CD4-positive, CD25-positive, alpha-beta regulatory T cell (primary cell): ENCODE measurements at regions not wholly inside any gene's neighbourhood (a gene's known extent, or its start where the extent isn't known, plus 50 kb on each side); places are given as distances from the start of the nearest gene placed in this dataset.

Source experiments
- ATAC-seq, 2 donors: fragments of 150-1000 bp; cut with Tn5 transposase; one replicate each; pipeline ENCODE4 v1.10.0; 2021; ENCODE audit warnings: low read depth in 2 of 2, moderate number of reproducible peaks in 2 of 2, moderate library complexity in 1 of 2
- DNase-seq, 3 donors: peaks; one replicate each; pipeline versions ENCODE4 v3.0.0 to v3.0.0-alpha.2; 2012 to 2022; ENCODE audit warnings: mixed read lengths in 1 of 3
- H3K27ac ChIP-seq: one replicate; pipeline ENCODE4 v1.7.0; 2013; ENCODE audit warnings: mild to moderate bottlenecking, low read length; ENCODE audit not compliant: insufficient read depth, poor library complexity, severe bottlenecking
- H3K27me3 ChIP-seq: one replicate; pipeline ENCODE4 v1.7.0; 2013; ENCODE audit warnings: low read length; ENCODE audit not compliant: control insufficient read depth, insufficient read depth
- H3K36me3 ChIP-seq: one replicate; pipeline ENCODE4 v1.7.0; 2013; ENCODE audit warnings: mild to moderate bottlenecking, low read length, moderate library complexity; ENCODE audit not compliant: control insufficient read depth, insufficient read depth
- H3K4me1 ChIP-seq: 2 replicates; pipeline ENCODE4 v1.7.0; 2013; ENCODE audit warnings: mild to moderate bottlenecking, low read length; ENCODE audit not compliant: insufficient read depth, control insufficient read depth, poor library complexity, severe bottlenecking
- H3K4me3 ChIP-seq: one replicate; pipeline ENCODE4 v1.7.0; 2013; ENCODE audit warnings: low read depth, mild to moderate bottlenecking, low read length, moderate library complexity
- H3K9me3 ChIP-seq, 2 experiments: 1 replicate in 1 of 2; 2 replicates in 1 of 2; pipeline ENCODE4 v1.7.0; 2013; ENCODE audit warnings: low read length in 2 of 2, mild to moderate bottlenecking in 1 of 2, moderate library complexity in 1 of 2; ENCODE audit not compliant: control insufficient read depth in 2 of 2
- H3K27ac Mint-ChIP-seq, 3 donors: one replicate each; pipeline ENCODE4 v1.8.0; 2020 to 2022; ENCODE audit warnings: mild to moderate bottlenecking in 3 of 3, mixed read lengths in 3 of 3, moderate library complexity in 2 of 3
- H3K27me3 Mint-ChIP-seq: one replicate; pipeline ENCODE4 v1.8.0; 2022; ENCODE audit warnings: mild to moderate bottlenecking, mixed read lengths
- H3K36me3 Mint-ChIP-seq: one replicate; pipeline ENCODE4 v1.8.0; 2020; ENCODE audit warnings: mixed read lengths
- H3K4me1 Mint-ChIP-seq, 4 donors: one replicate each; pipeline ENCODE4 v1.8.0; 2020 to 2022; ENCODE audit warnings: mixed read lengths in 4 of 4, mild to moderate bottlenecking in 1 of 4
- H3K4me3 Mint-ChIP-seq, 4 donors: one replicate each; pipeline ENCODE4 v1.8.0; 2020 to 2022; ENCODE audit warnings: mild to moderate bottlenecking in 4 of 4, mixed read lengths in 4 of 4, moderate library complexity in 3 of 4
- H3K9me3 Mint-ChIP-seq, 7 donors: one replicate each; pipeline ENCODE4 v1.8.0; 2020 to 2022; ENCODE audit warnings: mixed read lengths in 7 of 7, mild to moderate bottlenecking in 3 of 7, moderate library complexity in 2 of 7

DNA sequence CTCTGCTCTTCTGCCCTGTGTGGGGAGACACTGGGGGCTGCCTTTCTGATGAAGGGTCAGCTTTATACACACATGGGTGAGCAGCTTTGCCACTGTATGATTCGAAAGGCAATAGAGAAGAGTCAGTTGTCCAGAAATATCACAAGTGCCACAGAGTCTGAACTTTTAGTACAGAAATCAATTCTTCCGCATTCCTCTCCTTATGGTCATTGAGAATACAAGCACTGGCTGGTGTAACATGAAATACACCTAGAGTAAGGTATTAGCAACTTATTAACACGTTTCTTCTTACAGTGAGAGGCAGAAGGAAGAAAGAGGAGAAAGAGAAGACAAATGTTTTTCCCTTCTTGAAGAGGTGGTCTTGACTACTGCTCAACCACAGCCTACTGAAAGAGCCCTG lies 579.2 kb downstream of the ZEB2 start:
- H3K4me3 Mint-ChIP-seq: peak overlapping the region in 1 of 4 donors; percentile 61
- peaks cover 6% of the 10 kb centered on the region for H3K4me1 ChIP-seq
- H3K4me3 ChIP-seq: no peak overlapping the region
- H3K27ac Mint-ChIP-seq: no peak overlapping the region
- no peak overlapping the region for H3K27ac ChIP-seq
- no peaks in the 10 kb centered on the region for H3K36me3 ChIP-seq
- DNase-seq (no peak), ATAC-seq (no peak)
- H3K9me3 Mint-ChIP-seq: peaks cover 0 to 2% (median 0%) of the 10 kb centered on the region in 7 donors
- peaks cover 3% of the 10 kb centered on the region for H3K36me3 Mint-ChIP-seq
- H3K9me3 ChIP-seq: no peaks in the 10 kb centered on the region
- H3K27me3 ChIP-seq: peaks cover 21% of the 10 kb centered on the region
- H3K4me1 Mint-ChIP-seq: peaks cover 0 to 18% (median 3%) of the 10 kb centered on the region in 4 donors
- H3K27me3 Mint-ChIP-seq: peaks cover 41% of the 10 kb centered on the region

DNA sequence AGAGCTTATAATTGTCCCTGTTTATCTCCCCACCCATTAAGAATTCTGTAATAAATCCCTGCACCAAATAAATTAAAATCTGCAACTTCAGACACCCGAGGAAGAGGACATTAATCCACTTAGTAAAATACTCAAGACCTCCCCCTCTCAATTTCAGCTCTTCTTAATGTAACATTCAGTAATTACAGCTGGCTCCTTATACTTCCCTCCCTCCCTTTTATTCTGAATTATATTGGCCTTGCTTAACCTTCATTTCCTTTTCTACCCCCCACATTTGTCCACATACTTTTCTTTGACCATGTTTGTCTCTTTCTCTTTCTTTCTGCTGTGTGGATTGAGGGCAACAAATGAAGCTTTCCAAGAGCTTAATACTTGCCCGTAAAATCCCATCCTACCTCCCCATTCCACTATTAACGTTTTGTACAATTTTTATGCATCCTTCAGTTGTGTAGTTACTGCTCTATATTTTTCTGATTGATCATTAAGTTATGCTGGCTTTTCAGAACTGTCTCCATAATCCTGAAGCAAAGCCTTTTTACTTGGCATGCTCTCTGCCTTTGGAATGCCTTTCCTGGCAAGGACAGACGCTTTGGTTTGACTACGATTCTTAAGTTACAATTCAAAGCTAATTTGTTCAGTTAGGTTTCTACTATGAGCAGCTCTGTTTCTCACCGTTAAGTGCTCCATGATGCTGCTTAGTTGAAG lies 580.1 kb downstream of the ZEB2 start:
- no peaks in the 10 kb centered on the region for H3K36me3 ChIP-seq
- no peaks in the 10 kb centered on the region for H3K9me3 ChIP-seq
- peaks cover 27% of the 10 kb centered on the region for H3K27me3 ChIP-seq
- H3K4me1 ChIP-seq: peaks cover 6% of the 10 kb centered on the region
- Mint-ChIP-seq H3K4me1 (peaks cover 0 to 18% (median 3%) of the 10 kb centered on the region in 4 donors), H3K4me3 (no peak overlapping the region), H3K27me3 (peaks cover 50% of the 10 kb centered on the region), H3K27ac (no peak overlapping the region), H3K9me3 (peaks cover 0 to 2% (median 0%) of the 10 kb centered on the region in 7 donors), H3K36me3 (no peaks in the 10 kb centered on the region)
- H3K4me3 ChIP-seq: no peak overlapping the region
- no peak for DNase-seq
- ATAC-seq: no peak
- H3K27ac ChIP-seq: no peak overlapping the region

DNA sequence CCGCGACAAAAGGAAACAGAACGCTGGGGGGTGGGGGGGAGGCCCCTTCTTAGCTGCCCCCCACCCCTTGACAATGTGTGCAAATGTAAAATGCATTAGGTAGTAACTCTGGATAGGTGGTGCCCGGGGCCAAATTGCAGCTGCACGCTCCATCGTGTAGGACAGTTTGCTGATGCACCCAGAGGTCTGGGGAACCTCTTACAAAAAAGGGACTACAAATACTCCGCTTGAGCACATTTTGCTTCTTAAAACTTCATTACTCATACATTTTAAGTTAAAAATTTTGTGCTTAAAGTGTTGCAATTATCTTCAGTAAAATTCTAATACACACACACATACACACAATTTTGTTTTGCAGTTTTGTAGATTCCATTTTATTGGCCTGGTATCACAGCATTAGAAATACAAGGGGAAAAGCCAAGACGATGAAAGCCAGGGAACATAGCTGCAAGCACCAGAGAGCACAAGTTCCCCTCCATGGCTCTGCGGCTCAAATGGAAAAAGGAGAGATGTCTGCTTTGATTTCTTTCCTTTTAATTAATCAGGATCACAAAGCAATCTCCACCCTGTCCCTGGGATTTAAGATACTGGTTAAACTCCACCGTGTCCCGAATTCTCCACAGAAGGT lies 582.1 kb downstream of the ZEB2 start:
- H3K9me3 Mint-ChIP-seq: peaks cover 0 to 2% (median 0%) of the 10 kb centered on the region in 7 donors
- no peaks in the 10 kb centered on the region for H3K36me3 ChIP-seq
- peak overlapping the region in 3 of 4 donors; percentile 23 to 63 (median 33) for H3K4me3 Mint-ChIP-seq
- DNase-seq (peak in 1 of 3 donors; percentile 0), ATAC-seq (no peak)
- H3K27me3 ChIP-seq: peaks cover 32% of the 10 kb centered on the region
- peaks cover 6% of the 10 kb centered on the region for H3K4me1 ChIP-seq
- H3K27ac Mint-ChIP-seq: no peak overlapping the region
- H3K4me3 ChIP-seq: no peak overlapping the region
- H3K9me3 ChIP-seq: no peaks in the 10 kb centered on the region
- peaks cover 70% of the 10 kb centered on the region for H3K27me3 Mint-ChIP-seq
- no peaks in the 10 kb centered on the region for H3K36me3 Mint-ChIP-seq
- peaks cover 0 to 18% (median 3%) of the 10 kb centered on the region in 4 donors for H3K4me1 Mint-ChIP-seq
- no peak overlapping the region for H3K27ac ChIP-seq

DNA sequence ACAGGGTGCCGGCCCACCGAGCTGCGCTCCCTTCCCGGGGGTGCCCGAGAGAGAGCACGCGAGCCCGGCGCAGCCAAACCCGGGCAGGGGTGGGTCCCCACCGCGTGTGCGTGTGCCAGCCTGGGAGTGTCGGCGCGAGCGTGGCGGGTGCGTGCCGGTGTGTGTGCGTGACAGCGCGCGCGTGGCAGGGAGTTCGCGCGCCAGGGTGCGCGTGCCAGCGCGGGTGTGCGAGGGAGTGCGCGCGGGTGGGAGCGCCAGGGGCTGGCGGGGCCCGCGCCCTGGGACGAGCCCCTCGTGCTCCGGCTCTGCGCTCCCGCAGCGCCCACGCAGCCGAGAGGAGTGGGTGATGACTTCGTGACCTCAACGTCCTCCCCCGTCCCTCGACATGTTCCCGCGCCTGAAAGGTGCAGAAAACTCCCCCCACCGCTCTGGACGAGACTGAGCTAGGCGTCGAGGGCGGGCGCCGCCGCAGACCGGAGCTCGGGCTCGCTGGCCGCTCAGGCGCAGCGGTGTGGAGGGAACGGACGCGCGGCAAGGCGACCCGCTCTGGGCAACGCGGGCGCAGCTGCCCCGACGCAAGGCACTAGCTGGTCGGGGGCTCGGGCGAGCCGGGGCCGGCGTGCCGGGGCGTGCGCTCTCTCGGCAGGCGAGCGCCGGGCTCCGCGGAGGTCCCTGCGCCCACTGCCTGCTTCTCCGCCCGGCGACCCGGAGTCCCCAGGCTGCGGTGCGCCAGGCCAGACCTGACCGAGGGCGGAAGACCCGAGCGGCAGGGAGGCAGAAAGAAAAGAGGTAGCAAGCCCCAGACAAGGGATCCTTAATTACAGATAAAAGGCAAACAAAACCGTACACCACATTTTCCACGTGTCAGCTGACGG lies 582.8 kb downstream of the ZEB2 start:
- peak in 1 of 3 donors; percentile 0 for DNase-seq
- H3K27me3 Mint-ChIP-seq: peaks cover 77% of the 10 kb centered on the region
- no peak overlapping the region for H3K4me3 Mint-ChIP-seq

DNA sequence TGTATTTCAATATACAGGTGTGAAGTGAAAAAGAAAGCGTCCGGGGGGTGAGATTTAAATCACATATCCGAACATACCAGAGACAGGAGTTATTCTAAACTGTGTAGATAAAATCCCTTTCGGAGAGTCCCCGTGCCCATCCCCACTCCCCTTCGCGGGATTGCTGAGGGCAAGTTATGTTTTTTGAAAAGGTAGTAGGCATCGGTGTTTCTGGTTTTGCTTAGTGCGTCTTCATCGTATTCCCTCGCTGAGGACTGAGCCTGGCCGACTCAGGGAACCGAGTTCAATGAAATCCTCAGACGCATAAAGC lies 583.4 kb downstream of the ZEB2 start:
- Histone ChIP-seq H3K4me1 (peaks cover 6% of the 10 kb centered on the region), H3K36me3 (no peaks in the 10 kb centered on the region), H3K27ac (no peak overlapping the region), H3K27me3 (peaks cover 35% of the 10 kb centered on the region), H3K4me3 (no peak overlapping the region), H3K9me3 (no peaks in the 10 kb centered on the region)
- no peak for DNase-seq
- peak overlapping the region in 1 of 4 donors; percentile 35 for H3K4me3 Mint-ChIP-seq
- no peaks in the 10 kb centered on the region for H3K36me3 Mint-ChIP-seq
- no peak overlapping the region for H3K27ac Mint-ChIP-seq
- ATAC-seq: no peak
- H3K27me3 Mint-ChIP-seq: peaks cover 83% of the 10 kb centered on the region
- peaks cover 0 to 18% (median 3%) of the 10 kb centered on the region in 4 donors for H3K4me1 Mint-ChIP-seq
- H3K9me3 Mint-ChIP-seq: peaks cover 0 to 2% (median 0%) of the 10 kb centered on the region in 7 donors

More for the DNA sequence above, 582.8 kb downstream of the ZEB2 start:
- no peak overlapping the region for H3K27ac ChIP-seq
- Mint-ChIP-seq H3K27ac (no peak overlapping the region), H3K36me3 (no peaks in the 10 kb centered on the region), H3K4me1 (peaks cover 0 to 18% (median 3%) of the 10 kb centered on the region in 4 donors), H3K9me3 (peaks cover 0 to 2% (median 0%) of the 10 kb centered on the region in 7 donors)
- no peak overlapping the region for H3K4me3 ChIP-seq
- ATAC-seq: no peak
- H3K36me3 ChIP-seq: no peaks in the 10 kb centered on the region
- H3K4me1 ChIP-seq: peaks cover 6% of the 10 kb centered on the region
- no peaks in the 10 kb centered on the region for H3K9me3 ChIP-seq
- H3K27me3 ChIP-seq: peaks cover 33% of the 10 kb centered on the region

DNA sequence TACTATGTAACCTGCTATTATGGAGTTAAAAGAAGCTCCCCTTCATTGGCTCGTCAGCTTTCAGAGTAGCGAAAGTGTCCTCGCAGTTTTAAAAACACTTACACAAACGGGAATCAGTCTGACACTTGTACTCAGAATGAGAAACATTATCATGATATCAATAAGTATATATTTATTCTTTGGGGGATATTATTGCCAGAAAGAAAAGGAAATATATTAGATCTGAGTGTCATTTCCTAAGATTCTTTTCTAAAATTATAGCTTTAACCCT lies 584.5 kb downstream of the ZEB2 start:
- no peak overlapping the region for H3K4me3 Mint-ChIP-seq
- H3K27ac Mint-ChIP-seq: no peak overlapping the region
- peaks cover 0 to 3% (median 0%) of the 10 kb centered on the region in 7 donors for H3K9me3 Mint-ChIP-seq
- peaks cover 6% of the 10 kb centered on the region for H3K4me1 ChIP-seq
- H3K27me3 Mint-ChIP-seq: peaks cover 82% of the 10 kb centered on the region
- H3K36me3 Mint-ChIP-seq: no peaks in the 10 kb centered on the region
- peaks cover 39% of the 10 kb centered on the region for H3K27me3 ChIP-seq
- no peaks in the 10 kb centered on the region for H3K36me3 ChIP-seq
- DNase-seq: no peak
- no peak overlapping the region for H3K27ac ChIP-seq
- ATAC-seq: no peak
- peaks cover 0 to 18% (median 3%) of the 10 kb centered on the region in 4 donors for H3K4me1 Mint-ChIP-seq
- H3K4me3 ChIP-seq: no peak overlapping the region
- no peaks in the 10 kb centered on the region for H3K9me3 ChIP-seq

DNA sequence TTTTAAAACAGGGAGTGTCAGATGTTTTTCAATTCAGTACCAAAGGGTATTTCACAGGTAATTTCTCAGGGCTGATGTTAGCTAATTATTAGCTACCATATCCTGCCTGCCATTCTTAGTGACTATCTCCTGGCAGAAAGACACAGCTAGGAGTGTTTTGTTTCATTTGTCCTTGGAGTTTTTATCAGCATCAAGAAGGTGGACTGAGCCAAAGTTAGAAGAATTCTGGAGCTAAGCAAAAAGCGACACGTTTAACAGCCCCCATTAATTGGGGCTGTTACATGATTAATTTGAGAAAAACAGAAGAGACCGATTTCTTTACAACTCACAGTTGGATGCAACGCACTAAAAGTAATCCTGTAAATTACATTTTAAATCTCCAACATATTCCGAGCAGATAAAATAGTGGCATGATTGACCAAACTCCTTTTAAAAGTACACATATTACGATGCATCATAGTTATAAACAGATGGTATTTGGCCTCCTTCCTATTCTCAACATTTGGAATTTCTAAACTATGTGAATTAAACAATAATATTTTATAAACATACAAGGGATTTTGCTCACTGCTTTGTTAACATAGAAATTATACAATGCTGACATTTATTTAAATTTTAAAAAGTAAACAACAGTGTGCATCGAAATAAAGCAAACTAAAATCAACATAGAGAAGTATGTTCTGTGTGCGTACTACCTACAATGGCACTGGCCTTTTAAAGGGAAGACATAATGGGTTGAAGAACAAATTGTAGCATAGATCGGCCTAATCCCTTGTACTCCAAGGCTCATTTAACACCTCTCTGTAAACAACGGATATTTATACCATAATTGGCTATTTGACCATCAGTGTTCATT lies 585.1 kb downstream of the ZEB2 start:
- H3K36me3 ChIP-seq: no peaks in the 10 kb centered on the region
- no peak overlapping the region for H3K4me3 Mint-ChIP-seq
- H3K9me3 ChIP-seq: no peaks in the 10 kb centered on the region
- H3K9me3 Mint-ChIP-seq: peaks cover 0 to 3% (median 0%) of the 10 kb centered on the region in 7 donors
- no peak overlapping the region for H3K27ac ChIP-seq
- peaks cover 6% of the 10 kb centered on the region for H3K4me1 ChIP-seq
- H3K27me3 Mint-ChIP-seq: peaks cover 80% of the 10 kb centered on the region
- H3K27ac Mint-ChIP-seq: no peak overlapping the region
- H3K4me1 Mint-ChIP-seq: peaks cover 0 to 18% (median 3%) of the 10 kb centered on the region in 4 donors
- H3K36me3 Mint-ChIP-seq: no peaks in the 10 kb centered on the region
- no peak for ATAC-seq
- H3K4me3 ChIP-seq: no peak overlapping the region
- DNase-seq: no peak
- H3K27me3 ChIP-seq: peaks cover 36% of the 10 kb centered on the region
